GM21786 (cell line): ENCODE measurements at regions not wholly inside any gene's neighbourhood (a gene's known extent, or its start where the extent isn't known, plus 50 kb on each side); places are given as distances from the start of the nearest gene placed in this dataset.
A peak's percentile ranks its signal among the peaks of the same experiment; 100 is the strongest.

ENCODE experiments used
- ATAC-seq: cut with Tn5 transposase; IDR thresholded peaks from one replicate; pipeline ENCODE4 v1.9.1; 2021; ENCODE audit not compliant: unreplicated experiment

- no peak for ATAC-seq
Measured at GRCh38 chr2:18154259-18154658, 275.8 kb downstream of the KCNS3 start.

- ATAC-seq = no peak
Measured at GRCh38 chr2:18153741-18154140, 275.3 kb downstream of the KCNS3 start.

GRCh38 chr2:18151237-18151636 is 272.8 kb downstream of the KCNS3 start:
- ATAC-seq = no peak

- peak; percentile 80 for ATAC-seq
Measured at GRCh38 chr2:18149660-18150246, 271.3 kb downstream of the KCNS3 start.

- no peak for ATAC-seq
Measured at GRCh38 chr2:18136881-18137475, 258.5 kb downstream of the KCNS3 start.

GRCh38 chr2:18133310-18133709 is 254.8 kb downstream of the KCNS3 start:
- no peak for ATAC-seq

- no peak for ATAC-seq
Measured at GRCh38 chr2:18132697-18133096, 254.2 kb downstream of the KCNS3 start.

GRCh38 chr2:18131761-18132160 is 253.3 kb downstream of the KCNS3 start:
- ATAC-seq = no peak

- no peak for ATAC-seq
Measured at GRCh38 chr2:18129348-18129747, 250.9 kb downstream of the KCNS3 start.

GRCh38 chr2:18125303-18125702 is 246.8 kb downstream of the KCNS3 start:
- no peak for ATAC-seq

- ATAC-seq = no peak
Measured at GRCh38 chr2:18124116-18124835, 245.8 kb downstream of the KCNS3 start.

- ATAC-seq = peak; percentile 66
Measured at GRCh38 chr2:18123577-18123976, 245.1 kb downstream of the KCNS3 start.

GRCh38 chr2:18123211-18123570 is 244.7 kb downstream of the KCNS3 start:
- peak; percentile 9 for ATAC-seq

GRCh38 chr2:18122544-18123210 is 244.2 kb downstream of the KCNS3 start:
- no peak for ATAC-seq

- no peak for ATAC-seq
Measured at GRCh38 chr2:18119883-18120282, 241.4 kb downstream of the KCNS3 start.

GRCh38 chr2:18118703-18119102 is 240.2 kb downstream of the KCNS3 start:
- ATAC-seq = no peak

- peak; percentile 94 for ATAC-seq
Measured at GRCh38 chr2:18117592-18117991, 239.1 kb downstream of the KCNS3 start.

GRCh38 chr2:18110222-18110621 is 231.8 kb downstream of the KCNS3 start:
- ATAC-seq = no peak

- peak; percentile 57 for ATAC-seq
Measured at GRCh38 chr2:18106841-18107240, 228.4 kb downstream of the KCNS3 start.

GRCh38 chr2:18105929-18106328 is 227.5 kb downstream of the KCNS3 start:
- ATAC-seq = no peak

GRCh38 chr2:18104595-18105224 is 226.2 kb downstream of the KCNS3 start:
- no peak for ATAC-seq
